Peyer's patch (tissue), 4 donors: ENCODE measurements at regions not wholly inside any gene's neighbourhood (a gene's known extent, or its start where the extent isn't known, plus 50 kb on each side); places are given as distances from the start of the nearest gene placed in this dataset.

ENCODE experiments used
- POLR2A ChIP-seq, 2 donors: fragments of 450-650 bp; IDR thresholded peaks; one replicate each; pipeline ENCODE4 v1.5.1; 2017; ENCODE audit warnings: antibody characterized with exemption in 2 of 2, mild to moderate bottlenecking in 2 of 2, moderate library complexity in 2 of 2
- TF ChIP-seq, protein P1 (sequence below), 6 experiments: fragments of 450-650 bp in 4 of 6; fragments of 200-600 bp in 2 of 6; sonication (generic) in 1 of 6; IDR thresholded peaks; one replicate each; pipeline ENCODE4 v1.5.1; 2017 to 2019; ENCODE audit warnings: antibody characterized with exemption in 6 of 6, mild to moderate bottlenecking in 3 of 6, moderate library complexity in 1 of 6

DNA sequence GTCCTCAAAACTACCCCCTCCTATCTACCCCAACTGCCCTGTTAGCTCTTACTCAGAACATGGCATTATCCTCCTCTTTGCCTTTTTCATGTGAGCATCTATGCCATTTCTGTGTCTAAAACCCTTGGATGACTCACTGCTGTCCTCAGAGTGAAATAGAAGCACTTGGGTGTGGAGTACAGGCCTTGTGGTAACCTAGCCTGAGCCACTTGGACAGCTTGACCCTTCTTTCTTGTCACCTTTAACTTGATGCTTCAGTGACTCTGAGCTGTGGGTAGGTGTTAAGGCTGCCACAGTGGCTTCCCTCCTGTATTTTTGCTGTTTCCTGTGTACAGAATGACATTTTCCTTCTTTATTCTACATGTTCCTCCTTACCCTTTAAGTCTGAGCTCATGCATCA lies 391.4 kb downstream of the SH3GL2 start:
- TF ChIP-seq, protein P1, sequence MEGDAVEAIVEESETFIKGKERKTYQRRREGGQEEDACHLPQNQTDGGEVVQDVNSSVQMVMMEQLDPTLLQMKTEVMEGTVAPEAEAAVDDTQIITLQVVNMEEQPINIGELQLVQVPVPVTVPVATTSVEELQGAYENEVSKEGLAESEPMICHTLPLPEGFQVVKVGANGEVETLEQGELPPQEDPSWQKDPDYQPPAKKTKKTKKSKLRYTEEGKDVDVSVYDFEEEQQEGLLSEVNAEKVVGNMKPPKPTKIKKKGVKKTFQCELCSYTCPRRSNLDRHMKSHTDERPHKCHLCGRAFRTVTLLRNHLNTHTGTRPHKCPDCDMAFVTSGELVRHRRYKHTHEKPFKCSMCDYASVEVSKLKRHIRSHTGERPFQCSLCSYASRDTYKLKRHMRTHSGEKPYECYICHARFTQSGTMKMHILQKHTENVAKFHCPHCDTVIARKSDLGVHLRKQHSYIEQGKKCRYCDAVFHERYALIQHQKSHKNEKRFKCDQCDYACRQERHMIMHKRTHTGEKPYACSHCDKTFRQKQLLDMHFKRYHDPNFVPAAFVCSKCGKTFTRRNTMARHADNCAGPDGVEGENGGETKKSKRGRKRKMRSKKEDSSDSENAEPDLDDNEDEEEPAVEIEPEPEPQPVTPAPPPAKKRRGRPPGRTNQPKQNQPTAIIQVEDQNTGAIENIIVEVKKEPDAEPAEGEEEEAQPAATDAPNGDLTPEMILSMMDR (IDR thresholded peaks at IDR 0.05) = no peak
- no peak for TF ChIP-seq POLR2A (IDR thresholded peaks at IDR 0.05)
